IPS-20b (cell line): ENCODE measurements at regions not wholly inside any gene's neighbourhood (a gene's known extent, or its start where the extent isn't known, plus 50 kb on each side); places are given as distances from the start of the nearest gene placed in this dataset.
"Not testable (repeated sequence)": the region's sequence is repeated elsewhere in the genome, so short reads cannot be mapped to it uniquely, and the experiment has no call there.

Source experiments
- H3K27ac ChIP-seq: one replicate; pipeline ENCODE4 v1.5.1; 2013; ENCODE audit warnings: low read length
- H3K27me3 ChIP-seq: 2 replicates; pipeline ENCODE4 v1.6.1; 2013; ENCODE audit warnings: mild to moderate bottlenecking, low read length, inconsistent platforms; ENCODE audit not compliant: insufficient read depth
- H3K36me3 ChIP-seq: 2 replicates; pipeline ENCODE4 v1.6.1; 2013; ENCODE audit warnings: low read depth, mild to moderate bottlenecking, inconsistent platforms, low read length, moderate library complexity; ENCODE audit not compliant: insufficient read depth
- H3K4me1 ChIP-seq: 2 replicates; pipeline ENCODE4 v1.6.1; 2013; ENCODE audit warnings: mild to moderate bottlenecking, control low read depth, inconsistent platforms, low read length, moderate library complexity; ENCODE audit not compliant: insufficient read depth
- H3K4me3 ChIP-seq: 2 replicates; pipeline ENCODE4 v1.5.1; 2013; ENCODE audit warnings: mild to moderate bottlenecking, low read length, inconsistent platforms
- H3K9ac ChIP-seq: 2 replicates; pipeline ENCODE4 v1.6.1; 2013; ENCODE audit warnings: low read depth, mild to moderate bottlenecking, inconsistent platforms, low read length, moderate library complexity
- H3K9me3 ChIP-seq: 2 replicates; pipeline ENCODE4 v1.6.1; 2013; ENCODE audit warnings: mild to moderate bottlenecking, low read depth, low read length, inconsistent platforms; ENCODE audit not compliant: insufficient read depth

- not testable (repeated sequence) for H3K4me1 ChIP-seq, H3K9ac ChIP-seq, H3K27ac ChIP-seq, H3K9me3 ChIP-seq, H3K4me3 ChIP-seq, H3K27me3 ChIP-seq, H3K36me3 ChIP-seq
Measured at GRCh38 chr2:242097278-242097677, 227.7 kb downstream of the RTP5 start.

- Histone ChIP-seq H3K4me1 (no peaks in the 10 kb centered on the region), H3K4me3 (no peak overlapping the region), H3K9ac (no peak overlapping the region), H3K36me3 (peaks cover 7% of the 10 kb centered on the region), H3K9me3 (no peaks in the 10 kb centered on the region), H3K27ac (no peak overlapping the region), H3K27me3 (no peaks in the 10 kb centered on the region)
Measured at GRCh38 chr2:242098034-242098433, 228.5 kb downstream of the RTP5 start.

GRCh38 chr2:242098445-242099128 lies 229.1 kb downstream of the RTP5 start:
- Histone ChIP-seq H3K36me3 (peaks cover 7% of the 10 kb centered on the region), H3K27me3 (no peaks in the 10 kb centered on the region), H3K4me1 (no peaks in the 10 kb centered on the region), H3K27ac (no peak overlapping the region), H3K9ac (no peak overlapping the region), H3K4me3 (no peak overlapping the region), H3K9me3 (no peaks in the 10 kb centered on the region)

- H3K36me3 ChIP-seq, H3K4me1 ChIP-seq: not testable (repeated sequence)
Measured at GRCh38 chr2:242103093-242103492, 233.6 kb downstream of the RTP5 start.

GRCh38 chr2:242104202-242104956 lies 234.8 kb downstream of the RTP5 start:
- not testable (repeated sequence) for H3K9ac ChIP-seq, H3K4me3 ChIP-seq, H3K27me3 ChIP-seq, H3K9me3 ChIP-seq, H3K36me3 ChIP-seq, H3K27ac ChIP-seq, H3K4me1 ChIP-seq

More at GRCh38 chr2:242103093-242103492, 233.6 kb downstream of the RTP5 start:
- H3K27me3 ChIP-seq, H3K4me3 ChIP-seq, H3K9ac ChIP-seq, H3K9me3 ChIP-seq, H3K27ac ChIP-seq: not testable (repeated sequence)

- not testable (repeated sequence) for H3K4me3 ChIP-seq, H3K4me1 ChIP-seq, H3K27me3 ChIP-seq, H3K36me3 ChIP-seq, H3K27ac ChIP-seq, H3K9me3 ChIP-seq, H3K9ac ChIP-seq
Measured at GRCh38 chr2:242107065-242107464, 237.5 kb downstream of the RTP5 start.

- not testable (repeated sequence) for H3K9ac ChIP-seq, H3K27ac ChIP-seq, H3K9me3 ChIP-seq, H3K36me3 ChIP-seq, H3K4me3 ChIP-seq, H3K27me3 ChIP-seq, H3K4me1 ChIP-seq
Measured at GRCh38 chr2:242108797-242109500, 239.4 kb downstream of the RTP5 start.

- not testable (repeated sequence) for H3K9me3 ChIP-seq, H3K27me3 ChIP-seq, H3K36me3 ChIP-seq, H3K27ac ChIP-seq, H3K9ac ChIP-seq, H3K4me1 ChIP-seq, H3K4me3 ChIP-seq
Measured at GRCh38 chr2:242109819-242110218, 240.3 kb downstream of the RTP5 start.

- not testable (repeated sequence) for H3K9ac ChIP-seq, H3K4me1 ChIP-seq, H3K27ac ChIP-seq, H3K36me3 ChIP-seq, H3K9me3 ChIP-seq, H3K27me3 ChIP-seq, H3K4me3 ChIP-seq
Measured at GRCh38 chr2:242111954-242112353, 242.4 kb downstream of the RTP5 start.

- H3K27me3 ChIP-seq, H3K36me3 ChIP-seq, H3K4me1 ChIP-seq, H3K9ac ChIP-seq, H3K27ac ChIP-seq, H3K9me3 ChIP-seq, H3K4me3 ChIP-seq: not testable (repeated sequence)
Measured at GRCh38 chr2:242113492-242113891, 244.0 kb downstream of the RTP5 start.

GRCh38 chr2:242116676-242117075 lies 247.1 kb downstream of the RTP5 start:
- not testable (repeated sequence) for H3K9ac ChIP-seq, H3K27me3 ChIP-seq, H3K9me3 ChIP-seq, H3K27ac ChIP-seq, H3K4me1 ChIP-seq, H3K36me3 ChIP-seq, H3K4me3 ChIP-seq

GRCh38 chr2:242117305-242117704 lies 247.8 kb downstream of the RTP5 start:
- H3K9ac ChIP-seq, H3K27ac ChIP-seq, H3K4me1 ChIP-seq, H3K4me3 ChIP-seq, H3K9me3 ChIP-seq, H3K27me3 ChIP-seq, H3K36me3 ChIP-seq: not testable (repeated sequence)
